Retinal pigment epithelial cell (primary cell): ENCODE measurements at regions not wholly inside any gene's neighbourhood (a gene's known extent, or its start where the extent isn't known, plus 50 kb on each side); places are given as distances from the start of the nearest gene placed in this dataset.

Experiments
- DNase-seq: peaks from one replicate; pipeline ENCODE4 v3.0.0-alpha.2; 2010; ENCODE audit warnings: low read depth
- H3K4me3 ChIP-seq: 2 replicates; pipeline ENCODE4 v1.5.1; 2011; ENCODE audit warnings: mild to moderate bottlenecking, low read length, control low read depth, moderate library complexity
- CTCF ChIP-seq: conservative IDR thresholded peaks from 2 replicates; pipeline ENCODE4 v1.5.1; 2011; ENCODE audit warnings: low read depth, low read length, control low read depth, inconsistent platforms

DNA sequence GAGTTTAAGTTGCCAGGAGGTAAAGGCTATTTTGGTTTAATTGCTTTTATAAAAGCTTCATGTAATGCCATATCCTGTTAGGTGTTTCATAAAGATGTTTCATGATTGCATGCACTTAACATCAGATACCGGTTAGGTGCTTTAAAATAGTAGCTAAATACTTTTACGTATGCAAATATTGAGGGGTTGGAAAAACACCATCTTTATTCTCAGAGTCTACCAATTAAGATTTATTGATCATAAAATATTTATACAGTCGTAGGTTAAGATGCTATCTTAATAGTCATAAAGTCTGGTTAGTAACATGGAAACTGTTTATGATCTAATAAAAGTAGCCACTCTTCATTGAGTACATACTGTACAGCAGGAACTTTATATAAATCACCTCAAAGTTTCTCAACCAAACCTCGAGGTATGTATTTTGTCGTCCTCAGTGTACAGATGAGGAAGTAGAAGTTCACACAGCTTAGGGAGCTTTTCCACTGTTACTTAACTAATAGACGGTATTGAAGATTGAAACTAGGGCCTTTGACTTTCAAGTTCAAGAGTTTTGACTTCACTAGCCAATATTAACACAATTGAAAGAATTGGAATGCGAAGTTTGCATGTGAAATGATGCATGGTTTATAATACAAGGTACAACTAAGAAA lies 897.1 kb downstream of the GATA3 start:
- no peak for TF ChIP-seq CTCF
- DNase-seq: no peak

DNA sequence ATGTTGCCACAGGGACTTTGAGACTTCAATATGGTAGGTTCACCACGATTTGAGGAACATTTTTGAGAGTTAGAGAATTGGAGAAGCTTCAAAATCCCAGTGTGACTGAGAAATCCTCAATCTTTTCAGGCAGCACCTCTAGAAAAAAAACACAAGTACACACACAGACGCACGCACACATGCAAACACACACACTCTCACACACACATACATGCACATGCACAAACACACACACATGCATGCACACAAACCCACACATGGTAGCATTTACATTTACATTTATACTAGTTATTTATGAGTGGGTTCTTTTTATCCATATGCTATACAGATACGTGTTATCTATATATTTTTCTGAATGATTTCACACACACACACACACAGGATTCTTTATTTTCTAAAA lies 901.9 kb downstream of the GATA3 start:
- no peak overlapping the region for H3K4me3 ChIP-seq
- no peak for TF ChIP-seq CTCF
- DNase-seq: no peak

More for the DNA sequence above, 897.1 kb downstream of the GATA3 start:
- no peak overlapping the region for H3K4me3 ChIP-seq

DNA sequence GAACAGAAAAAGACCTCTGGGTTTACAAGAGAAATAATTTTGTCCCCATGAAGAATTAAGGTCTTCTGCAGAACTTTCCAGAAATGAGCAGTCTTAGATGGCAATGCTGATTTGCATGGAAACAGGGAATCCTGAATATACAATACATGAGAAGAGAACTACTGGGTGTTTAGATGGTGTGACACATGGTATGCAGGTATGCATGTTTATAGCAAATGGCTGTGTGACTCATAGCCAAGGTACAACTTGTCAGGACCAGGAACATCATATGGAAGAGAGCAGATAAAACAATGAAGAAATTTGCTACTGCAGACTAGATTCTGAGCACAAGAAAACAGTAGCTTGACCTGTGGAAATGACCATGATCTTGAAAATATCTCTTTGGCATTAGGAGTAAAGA lies 907.8 kb downstream of the GATA3 start:
- no peak for DNase-seq
- TF ChIP-seq CTCF: no peak
- no peak overlapping the region for H3K4me3 ChIP-seq

DNA sequence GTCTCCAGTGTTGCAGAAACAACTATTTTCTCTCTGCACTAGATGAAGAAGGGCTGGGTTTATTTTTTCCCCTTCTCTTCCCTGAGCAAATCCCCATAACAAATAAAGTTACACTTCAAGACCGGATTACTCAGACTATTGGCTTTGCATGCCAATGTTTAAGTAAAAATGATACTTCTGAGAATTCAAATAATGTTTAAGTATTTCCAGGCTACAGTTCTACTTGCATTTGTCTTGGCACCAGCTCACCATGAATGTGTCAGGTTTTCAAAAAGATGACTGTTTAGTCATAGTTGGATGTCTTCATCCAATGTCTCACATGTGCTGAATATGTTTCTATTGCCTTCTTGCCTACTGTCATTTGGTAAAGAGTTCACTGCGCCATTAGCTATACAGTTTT lies 912.6 kb downstream of the GATA3 start:
- no peak for TF ChIP-seq CTCF
- DNase-seq: no peak
- H3K4me3 ChIP-seq: no peak overlapping the region

- no peak for TF ChIP-seq CTCF
- H3K4me3 ChIP-seq: no peak overlapping the region
- DNase-seq: no peak
These were observed 915.4 kb downstream of the GATA3 start for GRCh38 chr10:8969853-8970252.

- TF ChIP-seq CTCF: no peak
These were observed 921.0 kb downstream of the GATA3 start for GRCh38 chr10:8975535-8975934.

GRCh38 chr10:8978100-8978499 lies 923.6 kb downstream of the GATA3 start:
- no peak for TF ChIP-seq CTCF
- DNase-seq: no peak
- H3K4me3 ChIP-seq: no peak overlapping the region

More at GRCh38 chr10:8975535-8975934, 921.0 kb downstream of the GATA3 start:
- no peak for DNase-seq
- no peak overlapping the region for H3K4me3 ChIP-seq
